Endothelial cell of umbilical vein (primary cell): ENCODE measurements at regions not wholly inside any gene's neighbourhood (a gene's known extent, or its start where the extent isn't known, plus 50 kb on each side); places are given as distances from the start of the nearest gene placed in this dataset.

Experiments used
- BruUV-seq: library from RNA; stranded (reverse); fragments of 400-500 nt; replicated peaks from 2 replicates; lab custom pipeline; 2021; lab: Mats Ljungman, UMichigan
- CTCF ChIA-PET: fragments of 300-600, 350-600 bp; sonication (Branson Sonifier 250); formaldehyde crosslinking; loops from one replicate; lab custom pipeline; 2021; ENCODE audit warnings: antibody characterized with exemption, inconsistent platforms; lab: Charles Lee
- POLR2A ChIA-PET: fragments of 300-600, 350-600 bp; sonication (Branson Sonifier 250); formaldehyde crosslinking; loops from one replicate; lab custom pipeline; 2021; ENCODE audit warnings: antibody characterized with exemption, inconsistent platforms; lab: Charles Lee
- DNase-seq: peaks from one replicate; pipeline ENCODE4 v3.0.0-alpha.2; 2011; ENCODE audit warnings: low read depth, low spot score
- FAIRE-seq: peaks from 2 replicates; lab custom pipeline; 2011; peaks lifted over from hg19 to GRCh38; lab: Jason Lieb, UNC
- H2AFZ ChIP-seq: 2 replicates; pipeline ENCODE4 v1.6.0; 2012; ENCODE audit warnings: low read depth, low read length, control low read depth, inconsistent platforms
- H3K27ac ChIP-seq: 2 replicates; pipeline ENCODE4 v1.5.1; 2011; ENCODE audit warnings: low read depth, mild to moderate bottlenecking, control low read depth, low read length, moderate library complexity; ENCODE audit not compliant: insufficient read depth
- H3K27me3 ChIP-seq, 2 experiments: 2 replicates each; pipeline versions ENCODE4 v1.6.0 to v1.6.1; 2011; ENCODE audit warnings: low read length in 2 of 2, mixed read lengths in 1 of 2; ENCODE audit not compliant: control insufficient read depth in 2 of 2, insufficient read depth in 2 of 2
- H3K36me3 ChIP-seq, 2 experiments: 2 replicates in 1 of 2; 3 replicates in 1 of 2; pipeline ENCODE4 v1.5.1; 2011; ENCODE audit warnings: low read length in 2 of 2, mild to moderate bottlenecking in 1 of 2, moderate library complexity in 1 of 2; ENCODE audit not compliant: control insufficient read depth in 2 of 2, insufficient read depth in 2 of 2; ENCODE audit errors: extremely low read depth in 1 of 2
- H3K4me1 ChIP-seq: 3 replicates; pipeline ENCODE4 v1.5.1; 2011; ENCODE audit warnings: mild to moderate bottlenecking, low read length; ENCODE audit not compliant: control insufficient read depth, insufficient read depth; ENCODE audit errors: extremely low read depth
- H3K4me2 ChIP-seq: 2 replicates; pipeline ENCODE4 v1.6.1; 2011; ENCODE audit warnings: low read length, control low read depth, mixed read lengths; ENCODE audit not compliant: insufficient read depth
- H3K4me3 ChIP-seq, 3 experiments: fragments of 200-600 bp in 1 of 3; sonication (generic), shearing (Covaris generic) in 1 of 3; replicated peaks in 1 of 3; 2 replicates each; pipeline ENCODE4 v1.5.1; 2011 to 2016; ENCODE audit warnings: control low read depth in 3 of 3, low read length in 3 of 3, mild to moderate bottlenecking in 2 of 3, inconsistent platforms in 1 of 3, low read depth in 1 of 3, moderate library complexity in 1 of 3; ENCODE audit not compliant: insufficient read depth in 1 of 3
- H3K79me2 ChIP-seq: 2 replicates; pipeline ENCODE4 v1.6.0; 2012; ENCODE audit warnings: low read length, inconsistent platforms; ENCODE audit not compliant: control insufficient read depth, insufficient read depth
- H3K9ac ChIP-seq: replicated peaks from 2 replicates; pipeline ENCODE3; 2011; ENCODE audit warnings: low read length, control low read depth; ENCODE audit not compliant: insufficient read depth; ENCODE audit errors: extremely low read depth
- H3K9me1 ChIP-seq: replicated peaks from 3 replicates; pipeline ENCODE4 v1.6.0; 2011; ENCODE audit warnings: mild to moderate bottlenecking, low read length; ENCODE audit not compliant: control insufficient read depth, insufficient read depth; ENCODE audit errors: extremely low read depth
- H3K9me3 ChIP-seq: replicated peaks from 2 replicates; pipeline ENCODE4 v1.5.1; 2012; ENCODE audit warnings: low read length, inconsistent platforms; ENCODE audit not compliant: control insufficient read depth, insufficient read depth
- H4K20me1 ChIP-seq: replicated peaks from 2 replicates; pipeline ENCODE3; 2011; ENCODE audit warnings: mild to moderate bottlenecking, low read length; ENCODE audit not compliant: control insufficient read depth, insufficient read depth; ENCODE audit errors: extremely low read depth
- EZH2 ChIP-seq: IDR thresholded peaks from 2 replicates; pipeline ENCODE4 v1.6.1; 2012; ENCODE audit warnings: borderline replicate concordance, low read depth, mild to moderate bottlenecking, moderate library complexity, low read length, inconsistent platforms; ENCODE audit not compliant: severe bottlenecking
- FOS ChIP-seq: IDR thresholded peaks from 2 replicates; pipeline ENCODE4 v1.6.1; 2011; ENCODE audit warnings: mild to moderate bottlenecking, low read length, moderate library complexity, borderline replicate concordance; ENCODE audit not compliant: insufficient read depth
- GATA2 ChIP-seq: IDR thresholded peaks from 2 replicates; pipeline ENCODE4 v1.7.0; 2011; ENCODE audit warnings: low read depth, mild to moderate bottlenecking, moderate library complexity, mixed read lengths, low read length; ENCODE audit not compliant: insufficient read length, insufficient read depth
- JUN ChIP-seq: IDR thresholded peaks from 2 replicates; pipeline ENCODE4 v1.6.1; 2011; ENCODE audit warnings: borderline replicate concordance, low read depth; ENCODE audit not compliant: insufficient read length, insufficient read depth
- MYC ChIP-seq: IDR thresholded peaks from one replicate; pipeline ENCODE4 v1.6.1; 2011; ENCODE audit warnings: mild to moderate bottlenecking, low read depth, low read length
- POLR2A ChIP-seq: IDR thresholded peaks from 2 replicates; pipeline ENCODE4 v1.6.1; 2012; ENCODE audit warnings: low read depth, mild to moderate bottlenecking, control low read depth, low read length
- POLR2AphosphoS5 ChIP-seq: IDR thresholded peaks from 2 replicates; pipeline ENCODE4 v1.6.1; 2012; ENCODE audit warnings: low read depth, mild to moderate bottlenecking, control low read depth, low read length, moderate library complexity; ENCODE audit not compliant: insufficient read depth
- dilution Hi-C: fragments of 300-500 bp; cut with MboI; formaldehyde crosslinking; loops from one replicate; pipeline ENCODE4 v1.15.0; 2019; ENCODE audit warnings: low sequenced_read_pairs; ENCODE audit not compliant: extremely low pct_ligation_motif_present
- intact Hi-C: fragments of 100-400 bp; cut with micrococcal nuclease; formaldehyde crosslinking; loops from one replicate; pipeline ENCODE4 v1.10.0; 2022
- TF ChIP-seq, protein P1 (sequence below): IDR thresholded peaks from 2 replicates; pipeline ENCODE4 v1.6.1; 2011; ENCODE audit not compliant: insufficient read depth, insufficient read length
- TF ChIP-seq, protein P2 (sequence below), 2 donors: IDR thresholded peaks; 1 replicate in 1 of 2; 2 replicates in 1 of 2; pipeline ENCODE4 v1.5.1; 2011; ENCODE audit warnings: low read length in 2 of 2, mild to moderate bottlenecking in 2 of 2, moderate library complexity in 2 of 2, control low read depth in 1 of 2, inconsistent platforms in 1 of 2, low read depth in 1 of 2; ENCODE audit not compliant: insufficient read depth in 1 of 2; ENCODE audit errors: extremely low read depth in 1 of 2

DNA sequence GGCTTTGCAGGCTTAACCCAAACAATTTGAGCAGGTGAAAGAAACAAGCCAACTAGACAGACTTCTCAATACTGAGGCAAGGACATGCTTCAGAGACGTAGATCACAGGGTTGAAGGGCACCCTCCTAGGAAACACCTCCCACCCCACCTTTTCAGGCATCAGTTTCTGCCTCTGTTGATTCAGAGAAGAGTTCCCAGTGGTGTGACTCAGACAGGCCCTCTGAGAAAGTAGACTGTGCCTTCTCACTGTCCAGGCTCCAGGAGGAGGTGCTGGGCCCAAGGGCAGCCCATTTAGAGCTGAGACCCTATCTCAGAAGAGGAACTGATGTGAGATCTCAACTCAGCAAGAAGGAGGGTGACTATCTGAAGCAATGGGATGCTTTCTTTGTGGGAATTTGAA is 108.1 kb downstream of the FAM50B start:
- Histone ChIP-seq H3K4me1 (no peaks in the 10 kb centered on the region), H4K20me1 (no peaks in the 10 kb centered on the region), H3K9ac (no peak overlapping the region), H3K4me2 (no peak overlapping the region), H3K27me3 (peaks cover 0 to 1% of the 10 kb centered on the region in 2 experiments), H3K36me3 (no peaks in the 10 kb centered on the region), H2AFZ (no peak overlapping the region), H3K79me2 (no peaks in the 10 kb centered on the region), H3K27ac (no peak overlapping the region), H3K4me3 (no peak overlapping the region), H3K9me3 (no peaks in the 10 kb centered on the region), H3K9me1 (no peaks in the 10 kb centered on the region)
- no peak for DNase-seq
- TF ChIP-seq, protein P1, sequence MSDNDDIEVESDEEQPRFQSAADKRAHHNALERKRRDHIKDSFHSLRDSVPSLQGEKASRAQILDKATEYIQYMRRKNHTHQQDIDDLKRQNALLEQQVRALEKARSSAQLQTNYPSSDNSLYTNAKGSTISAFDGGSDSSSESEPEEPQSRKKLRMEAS = no peak
- no peak for TF ChIP-seq EZH2
- TF ChIP-seq POLR2AphosphoS5 = no peak
- TF ChIP-seq POLR2A = no peak
- no peak for TF ChIP-seq MYC
- TF ChIP-seq FOS = no peak
- no peak for TF ChIP-seq GATA2
- ChIA-PET POLR2A (no interaction called here), CTCF (no interaction called here)
- no peak for FAIRE-seq
- intact Hi-C loops (no loop called here), dilution Hi-C loops (no loop called here)
- BruUV-seq = no TSS peak

DNA sequence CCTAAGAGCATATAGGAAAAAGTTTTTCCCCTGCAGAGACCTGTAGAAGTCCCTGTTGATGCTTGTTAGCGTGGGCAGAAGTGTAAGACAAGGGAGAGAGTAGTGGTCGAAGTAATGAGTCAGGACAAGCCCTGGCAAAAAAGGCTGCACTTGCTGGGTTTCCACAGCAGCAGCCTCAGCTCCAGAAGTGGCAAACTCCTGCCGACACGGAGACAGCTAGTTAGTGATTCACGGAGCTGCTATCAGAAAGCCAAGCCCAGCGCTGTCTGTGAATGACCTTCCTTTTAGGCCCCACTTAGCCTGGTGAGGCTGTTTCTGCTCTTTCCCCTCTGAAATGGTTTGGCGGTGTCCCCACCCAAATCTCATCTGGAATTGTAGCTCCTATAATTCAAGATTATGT is 109.1 kb downstream of the FAM50B start:
- dilution Hi-C loops = no loop called here

More for the DNA sequence above, 109.1 kb downstream of the FAM50B start:
- peaks cover 2% of the 10 kb centered on the region for H3K4me1 ChIP-seq
- no peaks in the 10 kb centered on the region for H3K79me2 ChIP-seq
- no TSS peak for BruUV-seq
- intact Hi-C loops = no loop called here
- no peaks in the 10 kb centered on the region for H4K20me1 ChIP-seq
- H3K9ac ChIP-seq = no peak overlapping the region
- H3K27ac ChIP-seq = no peak overlapping the region
- no peaks in the 10 kb centered on the region for H3K36me3 ChIP-seq
- ChIA-PET POLR2A (no interaction called here), CTCF (interaction anchor here (1.4 to 1.5 kb wide), 2 partner anchors 9 to 33 kb away, joined by 3 to 4 read pairs; no protein-coding TSS in a partner anchor)
- no peaks in the 10 kb centered on the region for H3K9me1 ChIP-seq
- no peak for FAIRE-seq
- no peak overlapping the region for H3K4me3 ChIP-seq
- no peak for DNase-seq
- no peaks in the 10 kb centered on the region for H3K27me3 ChIP-seq
- no peak overlapping the region for H2AFZ ChIP-seq
- H3K4me2 ChIP-seq = no peak overlapping the region
- TF ChIP-seq FOS (no peak), EZH2 (no peak), POLR2AphosphoS5 (no peak), JUN (no peak), POLR2A (no peak), MYC (no peak), GATA2 (no peak)
- TF ChIP-seq, protein P1 = no peak
- TF ChIP-seq, protein P2, sequence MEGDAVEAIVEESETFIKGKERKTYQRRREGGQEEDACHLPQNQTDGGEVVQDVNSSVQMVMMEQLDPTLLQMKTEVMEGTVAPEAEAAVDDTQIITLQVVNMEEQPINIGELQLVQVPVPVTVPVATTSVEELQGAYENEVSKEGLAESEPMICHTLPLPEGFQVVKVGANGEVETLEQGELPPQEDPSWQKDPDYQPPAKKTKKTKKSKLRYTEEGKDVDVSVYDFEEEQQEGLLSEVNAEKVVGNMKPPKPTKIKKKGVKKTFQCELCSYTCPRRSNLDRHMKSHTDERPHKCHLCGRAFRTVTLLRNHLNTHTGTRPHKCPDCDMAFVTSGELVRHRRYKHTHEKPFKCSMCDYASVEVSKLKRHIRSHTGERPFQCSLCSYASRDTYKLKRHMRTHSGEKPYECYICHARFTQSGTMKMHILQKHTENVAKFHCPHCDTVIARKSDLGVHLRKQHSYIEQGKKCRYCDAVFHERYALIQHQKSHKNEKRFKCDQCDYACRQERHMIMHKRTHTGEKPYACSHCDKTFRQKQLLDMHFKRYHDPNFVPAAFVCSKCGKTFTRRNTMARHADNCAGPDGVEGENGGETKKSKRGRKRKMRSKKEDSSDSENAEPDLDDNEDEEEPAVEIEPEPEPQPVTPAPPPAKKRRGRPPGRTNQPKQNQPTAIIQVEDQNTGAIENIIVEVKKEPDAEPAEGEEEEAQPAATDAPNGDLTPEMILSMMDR (IDR thresholded peaks at IDR 0.05; ENCODE audit: extremely low read depth in 1 of 2, insufficient read depth in 1 of 2, low read depth in 1 of 2, low read length in 2 of 2) = no peak
- no peaks in the 10 kb centered on the region for H3K9me3 ChIP-seq
